ENCODE measurements at regions not wholly inside any gene's neighbourhood (a gene's known extent, or its start where the extent isn't known, plus 50 kb on each side); places are given as distances from the start of the nearest gene placed in this dataset.

- 94% methylated on average over 6 of the region's 6 CpGs; no CpG with 5 or more reads in 1 of the 2 experiments for WGBS, 2 experiments (ENCODE audit: extremely low coverage in 1 of 2, insufficient coverage in 1 of 2, insufficient read length in 1 of 2, insufficient replicate concordance in 2 of 2, low coverage in 1 of 2, low lambda C conversion rate in 2 of 2, missing lambda C conversion rate in 1 of 2)
- no peak overlapping the region for H2AK5ac ChIP-seq (ENCODE audit: low read depth, low read length)
- POLR2A ChIA-PET (ENCODE audit: partially characterized antibody): no interaction called here
- H4K8ac ChIP-seq (ENCODE audit: extremely low read depth, insufficient read depth, low read length): no peak overlapping the region
- no peak overlapping the region for H3K9ac ChIP-seq (replicated peaks in 1 of 4; ENCODE audit: extremely low read depth in 1 of 4, low read depth in 3 of 4, low read length in 3 of 4)
- no peaks in the 10 kb centered on the region for H3K36me3 ChIP-seq (ENCODE audit: control insufficient read depth in 2 of 4, insufficient read depth in 4 of 4, low read length in 3 of 4)
- H2BK12ac ChIP-seq (ENCODE audit: low read depth, low read length): no peak overlapping the region
- H3K4me2 ChIP-seq (ENCODE audit: insufficient read depth in 1 of 2, low read depth in 2 of 2, low read length in 2 of 2): no peak overlapping the region
- H3K79me2 ChIP-seq (ENCODE audit: control insufficient read depth in 1 of 2, insufficient read depth in 2 of 2, low read length in 2 of 2): no peaks in the 10 kb centered on the region
- no peak overlapping the region for H3K4ac ChIP-seq (replicated peaks; ENCODE audit: insufficient read length, low read depth, low read length)
- no peak overlapping the region for H3K23ac ChIP-seq (ENCODE audit: insufficient read length)
- FAIRE-seq (no peak), DNase-seq (ENCODE audit: low read depth in 1 of 2, low spot score in 2 of 2) (no peak)
- H3K56ac ChIP-seq (replicated peaks; ENCODE audit: insufficient read length, low read depth, low read length): no peak overlapping the region
- H2AFZ ChIP-seq (ENCODE audit: low read length): no peak overlapping the region
- H3K23me2 ChIP-seq (ENCODE audit: low read depth, low read length): peaks cover 3% of the 10 kb centered on the region; the same call in 1 of the 2 replicates
- 0 out of 7 replicates have a peak, but pooled peaks cover 0 to under 1% (median 0%) of the 10 kb centered on the region in 4 experiments for H3K4me1 ChIP-seq (replicated peaks in 1 of 4; ENCODE audit: control insufficient read depth in 3 of 4, insufficient read depth in 4 of 4, low read length in 3 of 4)
- no peak overlapping the region for H3K14ac ChIP-seq (ENCODE audit: insufficient read length)
- no peak overlapping the region for H3K18ac ChIP-seq (ENCODE audit: extremely low read depth, low read length)
- H4K20me1 ChIP-seq (replicated peaks in 1 of 2; ENCODE audit: control insufficient read depth in 1 of 2, insufficient read depth in 2 of 2, low read length in 2 of 2): peaks cover 0 to 1% of the 10 kb centered on the region in 2 experiments
- no peak overlapping the region for H2BK15ac ChIP-seq (ENCODE audit: low read length)
- H4K5ac ChIP-seq (ENCODE audit: insufficient read length, low read depth, low read length): no peak overlapping the region
- H3K79me1 ChIP-seq (ENCODE audit: low read depth, low read length): no peaks in the 10 kb centered on the region
- CTCF ChIA-PET (ENCODE audit: partially characterized antibody): interaction anchor here (0.9 to 2.2 kb wide), 2 partner anchors 14 kb away, joined by 3 to 7 read pairs; no protein-coding TSS in a partner anchor
- no peak overlapping the region for H2BK120ac ChIP-seq (replicated peaks; ENCODE audit: low read depth, low read length)
- no peak overlapping the region for H2BK20ac ChIP-seq (ENCODE audit: low read length)
- H3K27ac ChIP-seq (ENCODE audit: low read depth, low read length): no peak overlapping the region
- peaks cover 16 to 18% of the 10 kb centered on the region in 2 experiments for H3K9me3 ChIP-seq (ENCODE audit: insufficient read depth in 2 of 2, low read depth in 1 of 2, low read length in 1 of 2)
- no peak overlapping the region for H3K4me3 ChIP-seq (ENCODE audit: extremely low read depth in 1 of 4, insufficient read depth in 2 of 4, low read depth in 3 of 4, low read length in 4 of 4)
- no peaks in the 10 kb centered on the region for H3K27me3 ChIP-seq (replicated peaks in 1 of 4; ENCODE audit: control insufficient read depth in 3 of 4, extremely low read depth in 1 of 4, insufficient read depth in 3 of 4, low read length in 3 of 4)
- H4K91ac ChIP-seq (replicated peaks; ENCODE audit: insufficient read length, low read length): no peak overlapping the region
- no peak overlapping the region for H2BK5ac ChIP-seq (ENCODE audit: low read depth, low read length)
- TF ChIP-seq BRCA1 (IDR thresholded peaks at IDR 0.05; ENCODE audit: low read depth, low read length) (no peak), SIRT6 (IDR thresholded peaks at IDR 0.05; ENCODE audit: low read length) (no peak), SP1 (IDR thresholded peaks at IDR 0.05; ENCODE audit: low read depth, low read length) (no peak), EP300 (IDR thresholded peaks at IDR 0.05; ENCODE audit: borderline replicate concordance in 1 of 2, low read depth in 2 of 2, low read length in 2 of 2) (no peak), SP4 (IDR thresholded peaks at IDR 0.05; ENCODE audit: low read length) (no peak), CEBPB (IDR thresholded peaks at IDR 0.05; ENCODE audit: low read depth, low read length) (no peak), CHD1 (IDR thresholded peaks at IDR 0.05; ENCODE audit: low read depth, low read length) (no peak)
- TF ChIP-seq, protein P1, sequence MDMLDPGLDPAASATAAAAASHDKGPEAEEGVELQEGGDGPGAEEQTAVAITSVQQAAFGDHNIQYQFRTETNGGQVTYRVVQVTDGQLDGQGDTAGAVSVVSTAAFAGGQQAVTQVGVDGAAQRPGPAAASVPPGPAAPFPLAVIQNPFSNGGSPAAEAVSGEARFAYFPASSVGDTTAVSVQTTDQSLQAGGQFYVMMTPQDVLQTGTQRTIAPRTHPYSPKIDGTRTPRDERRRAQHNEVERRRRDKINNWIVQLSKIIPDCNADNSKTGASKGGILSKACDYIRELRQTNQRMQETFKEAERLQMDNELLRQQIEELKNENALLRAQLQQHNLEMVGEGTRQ (IDR thresholded peaks at IDR 0.05; ENCODE audit: low read length): no peak
These were observed 501.8 kb downstream of the EIPR1 start for GRCh38 chr2:2875831-2876230.

All from H1 (cell line).